ENCODE measurements at regions not wholly inside any gene's neighbourhood (a gene's known extent, or its start where the extent isn't known, plus 50 kb on each side); places are given as distances from the start of the nearest gene placed in this dataset.
A peak's percentile ranks its signal among the peaks of the same experiment; 100 is the strongest.
"Not testable (repeated sequence)": the region's sequence is repeated elsewhere in the genome, so short reads cannot be mapped to it uniquely, and the experiment has no call there.

DNA sequence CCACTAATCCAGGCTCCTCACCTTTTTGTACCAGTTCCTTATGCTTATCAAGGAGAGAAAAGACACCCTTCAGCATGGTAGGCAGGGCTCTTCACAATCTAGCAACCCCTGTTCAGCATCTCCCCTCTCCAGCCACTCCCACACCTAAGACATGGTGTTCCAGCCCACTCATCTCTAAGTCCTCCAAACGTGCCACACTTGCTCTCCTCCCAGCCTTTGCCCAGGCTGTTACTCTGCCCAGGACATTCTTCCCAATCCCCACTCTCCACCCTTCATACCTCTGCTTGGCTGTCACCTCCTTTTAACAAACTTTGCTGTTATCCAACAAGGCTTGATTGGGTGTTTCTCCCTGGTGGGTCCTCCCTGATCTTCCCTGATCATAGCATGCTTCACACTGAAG lies 270.6 kb upstream of the CHAC2 start:
- FAIRE-seq (no peak), DNase-seq (ENCODE audit: low spot score) (no peak)

DNA sequence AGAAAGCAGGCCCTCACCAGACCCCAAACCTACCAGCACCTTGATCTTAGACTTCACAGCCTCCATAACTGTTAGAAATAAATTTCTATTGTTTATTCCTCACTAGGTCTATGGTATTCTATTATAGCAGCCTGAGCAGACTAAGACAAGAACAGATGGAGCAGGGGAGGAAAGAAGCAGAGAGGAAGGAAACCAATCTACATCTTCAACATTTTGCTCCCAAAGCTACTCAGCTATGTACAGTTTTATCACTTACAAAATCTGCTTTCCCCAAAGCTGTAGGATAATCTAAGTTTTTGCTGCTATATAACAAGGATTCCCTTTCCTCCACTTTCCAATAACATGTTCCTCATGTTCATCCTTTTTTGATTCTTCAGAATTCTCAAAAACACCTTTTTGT lies 274.4 kb upstream of the CHAC2 start:
- no peak for DNase-seq (ENCODE audit: low spot score)
- no peak for FAIRE-seq

GRCh38 chr2:53490659-53491058 lies 276.9 kb upstream of the CHAC2 start:
- FAIRE-seq (no peak), DNase-seq (ENCODE audit: low spot score) (peak; percentile 14)

- DNase-seq (ENCODE audit: low spot score); FAIRE-seq: not testable (repeated sequence)
Measured at GRCh38 chr2:53486185-53486899, 281.3 kb upstream of the CHAC2 start.

GRCh38 chr2:53485021-53485728 lies 282.4 kb upstream of the CHAC2 start:
- DNase-seq (ENCODE audit: low spot score) (no peak), FAIRE-seq (no peak)

DNA sequence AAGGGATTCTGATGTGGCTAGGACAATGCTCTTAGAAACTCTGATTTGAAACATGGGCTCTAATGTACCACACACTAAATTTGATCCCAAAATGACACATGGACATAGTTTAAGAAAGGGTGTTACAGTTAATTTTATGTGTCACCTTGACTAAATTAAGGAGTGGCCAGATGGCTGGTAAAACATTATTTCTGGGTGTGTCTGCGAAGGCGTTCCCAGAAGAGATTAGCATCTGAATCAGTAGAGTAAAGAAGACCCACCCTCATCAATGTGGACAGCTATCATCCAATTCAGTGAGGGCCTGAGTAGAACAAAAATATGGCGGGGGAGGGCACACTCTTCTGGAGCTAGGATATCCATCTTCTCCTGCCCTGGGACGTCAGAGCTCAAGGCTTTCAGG lies 283.1 kb upstream of the CHAC2 start:
- DNase-seq (ENCODE audit: low spot score), result no peak
- no peak for FAIRE-seq

GRCh38 chr2:53477517-53477916 lies 290.1 kb upstream of the CHAC2 start:
- DNase-seq (ENCODE audit: low spot score) (no peak), FAIRE-seq (no peak)

GRCh38 chr2:53476834-53477233 lies 290.8 kb upstream of the CHAC2 start:
- DNase-seq (ENCODE audit: low spot score) (no peak), FAIRE-seq (no peak)

GRCh38 chr2:53475766-53476165 lies 291.8 kb upstream of the CHAC2 start:
- FAIRE-seq, result no peak

GRCh38 chr2:53475321-53475720 lies 292.3 kb upstream of the CHAC2 start:
- peak; percentile 78 for DNase-seq (ENCODE audit: low spot score)
- peak; percentile 92 for FAIRE-seq

More at GRCh38 chr2:53475766-53476165, 291.8 kb upstream of the CHAC2 start:
- DNase-seq (ENCODE audit: low spot score), result peak; percentile 8

- DNase-seq (ENCODE audit: low spot score) (peak; percentile 16), FAIRE-seq (no peak)
Measured at GRCh38 chr2:53474914-53475313, 292.7 kb upstream of the CHAC2 start.

DNA sequence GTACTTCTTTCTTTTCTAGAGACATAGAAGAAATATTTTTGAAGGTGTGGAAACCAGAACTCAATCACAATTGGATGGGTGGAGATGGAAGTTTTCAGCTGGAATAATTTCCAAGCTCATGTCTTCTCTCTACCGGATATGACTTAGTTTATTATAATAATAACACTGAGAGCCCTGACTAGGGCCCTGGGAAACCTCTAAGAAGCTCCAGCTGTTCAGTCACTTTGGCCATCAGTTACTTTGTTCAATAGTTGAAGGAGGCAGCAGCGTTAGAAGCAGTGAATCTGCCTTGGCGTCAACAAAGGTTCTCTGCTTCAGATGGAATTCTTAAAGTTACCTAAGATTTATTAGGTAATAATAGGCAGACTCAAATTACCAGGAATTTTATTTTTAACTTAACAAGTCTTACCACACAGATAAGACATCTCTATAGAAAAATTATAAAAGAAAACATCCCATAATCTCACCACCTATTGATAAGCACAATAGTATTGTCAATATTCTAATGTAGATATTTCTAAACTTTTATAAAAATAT lies 293.8 kb upstream of the CHAC2 start:
- DNase-seq (ENCODE audit: low spot score), result no peak
- FAIRE-seq, result peak; percentile 4

GRCh38 chr2:53473236-53473635 lies 294.4 kb upstream of the CHAC2 start:
- FAIRE-seq (no peak), DNase-seq (ENCODE audit: low spot score) (no peak)

- DNase-seq (ENCODE audit: low spot score) (no peak), FAIRE-seq (no peak)
Measured at GRCh38 chr2:53467467-53468180, 300.0 kb upstream of the CHAC2 start.

GRCh38 chr2:53463806-53464726 lies 303.5 kb upstream of the CHAC2 start:
- FAIRE-seq (no peak), DNase-seq (ENCODE audit: low spot score) (no peak)

GRCh38 chr2:53460937-53461336 lies 306.7 kb upstream of the CHAC2 start:
- no peak for FAIRE-seq
- no peak for DNase-seq (ENCODE audit: low spot score)

- DNase-seq (ENCODE audit: low spot score) (peak; percentile 15), FAIRE-seq (no peak)
Measured at GRCh38 chr2:53460347-53460746, 307.3 kb upstream of the CHAC2 start.

- DNase-seq (ENCODE audit: low spot score) (no peak), FAIRE-seq (no peak)
Measured at GRCh38 chr2:53455094-53455493, 312.5 kb upstream of the CHAC2 start.

DNA sequence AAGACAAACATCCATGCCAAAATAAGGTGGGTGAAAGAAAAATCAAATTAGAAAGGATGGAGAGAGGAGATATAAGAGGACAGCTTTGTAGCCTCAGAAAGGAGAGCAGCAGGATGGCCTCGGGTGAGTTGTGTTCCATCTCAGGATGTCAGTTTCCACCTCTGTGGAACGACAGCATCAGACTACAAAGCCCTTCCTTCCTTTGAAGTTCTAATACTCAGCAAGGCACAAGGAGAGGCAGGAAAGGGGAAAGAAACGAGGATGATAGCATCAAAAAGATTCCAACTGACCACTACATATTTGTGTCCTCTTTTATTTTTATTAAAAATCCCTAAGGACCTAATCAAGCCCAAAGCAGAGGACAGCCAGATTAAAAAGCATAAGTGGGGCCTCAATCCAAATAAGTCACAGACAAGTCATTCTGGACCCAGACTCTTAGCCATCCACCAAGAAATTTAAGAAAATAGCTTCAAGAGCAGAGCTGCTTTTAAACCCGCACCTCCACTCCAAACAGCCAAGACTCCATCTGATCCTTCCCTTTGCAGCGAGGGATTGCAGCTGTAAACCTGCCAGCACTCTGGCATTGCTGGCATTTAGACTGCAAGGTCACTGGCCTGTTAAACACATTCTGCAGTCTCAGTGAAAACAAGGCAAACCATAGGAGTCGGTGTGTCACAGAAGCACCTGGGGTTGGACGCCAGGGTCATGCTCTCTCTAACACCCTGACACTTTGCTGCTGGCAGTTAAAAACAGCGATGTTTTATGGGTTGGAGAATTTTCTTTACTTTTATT lies 314.5 kb upstream of the CHAC2 start:
- no peak for FAIRE-seq
- DNase-seq (ENCODE audit: low spot score), result no peak

GRCh38 chr2:53452400-53452799 lies 315.2 kb upstream of the CHAC2 start:
- no peak for FAIRE-seq
- DNase-seq (ENCODE audit: low spot score), result no peak
